Panc1 (cell line): ENCODE measurements at regions not wholly inside any gene's neighbourhood (a gene's known extent, or its start where the extent isn't known, plus 50 kb on each side); places are given as distances from the start of the nearest gene placed in this dataset.

Experiments
- POLR2AphosphoS5 ChIP-seq: IDR thresholded peaks from 2 replicates; pipeline ENCODE4 v1.6.1; 2012; ENCODE audit warnings: mild to moderate bottlenecking, low read depth, low read length, moderate library complexity
- SIN3A ChIP-seq: IDR thresholded peaks from 2 replicates; pipeline ENCODE4 v1.6.1; 2012; ENCODE audit warnings: low read depth, mild to moderate bottlenecking, low read length, moderate library complexity, borderline replicate concordance; ENCODE audit not compliant: insufficient read depth
- TF ChIP-seq, protein P1 (sequence below): fragments of 450-650 bp; IDR thresholded peaks from 2 replicates; pipeline ENCODE4 v1.5.1; 2017; ENCODE audit warnings: mild to moderate bottlenecking
- TF ChIP-seq, protein P2 (sequence below), 2 experiments: IDR thresholded peaks; 2 replicates each; pipeline ENCODE4 v1.6.1; 2011 to 2012; ENCODE audit warnings: low read depth in 2 of 2, control low read depth in 1 of 2, low read length in 1 of 2, mild to moderate bottlenecking in 1 of 2, moderate library complexity in 1 of 2; ENCODE audit not compliant: insufficient read depth in 1 of 2

DNA sequence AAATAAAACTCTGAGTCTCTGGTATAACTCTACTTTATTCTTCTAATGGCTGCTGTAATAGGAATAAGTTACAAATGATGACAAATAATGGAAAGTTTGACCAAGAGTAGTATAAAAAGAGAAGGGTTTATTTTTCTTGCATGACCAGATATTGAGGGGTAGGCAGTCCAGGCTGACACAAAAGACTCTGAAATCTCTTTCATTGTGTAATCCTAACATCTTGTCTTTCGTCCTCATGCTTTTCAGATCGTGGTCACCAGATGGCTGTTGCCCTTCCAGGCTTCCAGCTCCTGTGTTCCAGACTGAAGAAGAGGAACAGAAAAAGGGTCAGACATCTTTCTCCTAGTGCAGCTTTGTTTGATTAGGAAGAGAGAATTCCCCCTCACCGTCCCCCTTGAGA is 176.9 kb upstream of the GK2 start:
- TF ChIP-seq, protein P1, sequence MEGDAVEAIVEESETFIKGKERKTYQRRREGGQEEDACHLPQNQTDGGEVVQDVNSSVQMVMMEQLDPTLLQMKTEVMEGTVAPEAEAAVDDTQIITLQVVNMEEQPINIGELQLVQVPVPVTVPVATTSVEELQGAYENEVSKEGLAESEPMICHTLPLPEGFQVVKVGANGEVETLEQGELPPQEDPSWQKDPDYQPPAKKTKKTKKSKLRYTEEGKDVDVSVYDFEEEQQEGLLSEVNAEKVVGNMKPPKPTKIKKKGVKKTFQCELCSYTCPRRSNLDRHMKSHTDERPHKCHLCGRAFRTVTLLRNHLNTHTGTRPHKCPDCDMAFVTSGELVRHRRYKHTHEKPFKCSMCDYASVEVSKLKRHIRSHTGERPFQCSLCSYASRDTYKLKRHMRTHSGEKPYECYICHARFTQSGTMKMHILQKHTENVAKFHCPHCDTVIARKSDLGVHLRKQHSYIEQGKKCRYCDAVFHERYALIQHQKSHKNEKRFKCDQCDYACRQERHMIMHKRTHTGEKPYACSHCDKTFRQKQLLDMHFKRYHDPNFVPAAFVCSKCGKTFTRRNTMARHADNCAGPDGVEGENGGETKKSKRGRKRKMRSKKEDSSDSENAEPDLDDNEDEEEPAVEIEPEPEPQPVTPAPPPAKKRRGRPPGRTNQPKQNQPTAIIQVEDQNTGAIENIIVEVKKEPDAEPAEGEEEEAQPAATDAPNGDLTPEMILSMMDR = no peak
- TF ChIP-seq, protein P2, sequence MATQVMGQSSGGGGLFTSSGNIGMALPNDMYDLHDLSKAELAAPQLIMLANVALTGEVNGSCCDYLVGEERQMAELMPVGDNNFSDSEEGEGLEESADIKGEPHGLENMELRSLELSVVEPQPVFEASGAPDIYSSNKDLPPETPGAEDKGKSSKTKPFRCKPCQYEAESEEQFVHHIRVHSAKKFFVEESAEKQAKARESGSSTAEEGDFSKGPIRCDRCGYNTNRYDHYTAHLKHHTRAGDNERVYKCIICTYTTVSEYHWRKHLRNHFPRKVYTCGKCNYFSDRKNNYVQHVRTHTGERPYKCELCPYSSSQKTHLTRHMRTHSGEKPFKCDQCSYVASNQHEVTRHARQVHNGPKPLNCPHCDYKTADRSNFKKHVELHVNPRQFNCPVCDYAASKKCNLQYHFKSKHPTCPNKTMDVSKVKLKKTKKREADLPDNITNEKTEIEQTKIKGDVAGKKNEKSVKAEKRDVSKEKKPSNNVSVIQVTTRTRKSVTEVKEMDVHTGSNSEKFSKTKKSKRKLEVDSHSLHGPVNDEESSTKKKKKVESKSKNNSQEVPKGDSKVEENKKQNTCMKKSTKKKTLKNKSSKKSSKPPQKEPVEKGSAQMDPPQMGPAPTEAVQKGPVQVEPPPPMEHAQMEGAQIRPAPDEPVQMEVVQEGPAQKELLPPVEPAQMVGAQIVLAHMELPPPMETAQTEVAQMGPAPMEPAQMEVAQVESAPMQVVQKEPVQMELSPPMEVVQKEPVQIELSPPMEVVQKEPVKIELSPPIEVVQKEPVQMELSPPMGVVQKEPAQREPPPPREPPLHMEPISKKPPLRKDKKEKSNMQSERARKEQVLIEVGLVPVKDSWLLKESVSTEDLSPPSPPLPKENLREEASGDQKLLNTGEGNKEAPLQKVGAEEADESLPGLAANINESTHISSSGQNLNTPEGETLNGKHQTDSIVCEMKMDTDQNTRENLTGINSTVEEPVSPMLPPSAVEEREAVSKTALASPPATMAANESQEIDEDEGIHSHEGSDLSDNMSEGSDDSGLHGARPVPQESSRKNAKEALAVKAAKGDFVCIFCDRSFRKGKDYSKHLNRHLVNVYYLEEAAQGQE (IDR thresholded peaks at IDR 0.05; ENCODE audit: insufficient read depth in 1 of 2, low read depth in 2 of 2, low read length in 1 of 2) = no peak
- TF ChIP-seq POLR2AphosphoS5 (no peak), SIN3A (no peak)
